PC-3 (cell line): ENCODE measurements at regions not wholly inside any gene's neighbourhood (a gene's known extent, or its start where the extent isn't known, plus 50 kb on each side); places are given as distances from the start of the nearest gene placed in this dataset.

Experiments
- ATAC-seq: fragments of 200-7000 bp; cut with Tn5 transposase; 2 replicates; pipeline ENCODE4 v1.9.1; 2020; ENCODE audit warnings: mild to moderate bottlenecking, moderate library complexity
- BruUV-seq: library from RNA; stranded (reverse); fragments of 400-500 nt; replicated peaks from 2 replicates; lab custom pipeline; 2021; lab: Mats Ljungman, UMichigan
- CTCF ChIA-PET: fragments of 300-600 bp; sonication (Branson Sonifier 250); formaldehyde crosslinking; loops from one replicate; lab custom pipeline; 2022; ENCODE audit warnings: antibody characterized with exemption; lab: Charles Lee
- POLR2A ChIA-PET: fragments of 300-600 bp; sonication (Branson Sonifier 250); formaldehyde crosslinking; loops from one replicate; lab custom pipeline; 2022; ENCODE audit warnings: antibody characterized with exemption; ENCODE audit not compliant: unreplicated experiment; lab: Charles Lee
- DNase-seq: peaks from one replicate; pipeline ENCODE4 v3.0.0-alpha.2; 2015
- H2AFZ ChIP-seq: fragments of 300-600 bp; sonication (generic); 2 replicates; pipeline ENCODE4 v1.6.0; 2016; ENCODE audit warnings: antibody characterized with exemption, low read length
- H3F3A ChIP-seq: fragments of 300-600 bp; sonication (generic); one replicate; pipeline ENCODE4 v1.6.0; 2017; ENCODE audit warnings: antibody characterized with exemption, low read length, control low read depth, mild to moderate bottlenecking; ENCODE audit not compliant: unreplicated experiment
- H3K27ac ChIP-seq: fragments of 300-600 bp; sonication (generic); 2 replicates; pipeline ENCODE4 v1.5.1; 2016; ENCODE audit warnings: mild to moderate bottlenecking, low read length
- H3K27me3 ChIP-seq: fragments of 300-600 bp; sonication (generic); 2 replicates; pipeline ENCODE4 v1.6.1; 2016; ENCODE audit warnings: low read length, mixed read lengths
- H3K36me3 ChIP-seq: fragments of 300-600 bp; sonication (generic); 2 replicates; pipeline ENCODE4 v1.6.1; 2016; ENCODE audit warnings: low read depth, mixed run types, low read length, mixed read lengths
- H3K4me1 ChIP-seq: fragments of 300-600 bp; sonication (generic); 2 replicates; pipeline ENCODE4 v1.5.1; 2016; ENCODE audit warnings: low read length; ENCODE audit not compliant: insufficient read depth
- H3K4me2 ChIP-seq: fragments of 300-600 bp; sonication (generic); 2 replicates; pipeline ENCODE4 v1.6.0; 2016; ENCODE audit warnings: low read length
- H3K4me3 ChIP-seq: fragments of 300-600 bp; sonication (generic); 2 replicates; pipeline ENCODE4 v1.5.1; 2016; ENCODE audit warnings: mild to moderate bottlenecking, low read length, mixed read lengths
- H3K79me2 ChIP-seq: fragments of 300-600 bp; sonication (generic); 2 replicates; pipeline ENCODE4 v1.6.1; 2017; ENCODE audit warnings: low read length, mixed read lengths
- H3K9ac ChIP-seq: fragments of 300-600 bp; sonication (generic); 2 replicates; pipeline ENCODE4 v1.6.0; 2016; ENCODE audit warnings: mild to moderate bottlenecking, low read length
- H3K9me2 ChIP-seq: fragments of 300-600 bp; sonication (generic); replicated peaks from 2 replicates; pipeline ENCODE4 v1.6.1; 2016; ENCODE audit warnings: mixed run types, low read length, mixed read lengths
- H3K9me3 ChIP-seq: fragments of 300-600 bp; sonication (generic); 2 replicates; pipeline ENCODE4 v1.6.1; 2016; ENCODE audit warnings: low read length, mixed read lengths
- H4K20me1 ChIP-seq: fragments of 300-600 bp; sonication (generic); 2 replicates; pipeline ENCODE4 v1.6.1; 2016; ENCODE audit warnings: low read length, mixed read lengths
- EZH2 ChIP-seq: fragments of 300-600 bp; sonication (generic); IDR thresholded peaks from one replicate; pipeline ENCODE4 v1.6.1; 2017; ENCODE audit warnings: antibody characterized with exemption, mild to moderate bottlenecking, low read length; ENCODE audit not compliant: unreplicated experiment
- EZH2phosphoT487 ChIP-seq: fragments of 300-600 bp; sonication (generic); IDR thresholded peaks from 2 replicates; pipeline ENCODE4 v1.6.1; 2018; ENCODE audit warnings: mild to moderate bottlenecking, antibody characterized with exemption, low read length, borderline replicate concordance
- intact Hi-C: fragments of 100-400 bp; cut with micrococcal nuclease; formaldehyde crosslinking; loops from 2 replicates; pipeline ENCODE4 v1.9.0; 2023
- TF ChIP-seq, protein P1 (sequence below): fragments of 300-600 bp; sonication (generic); conservative IDR thresholded peaks from 2 replicates; pipeline ENCODE4 v1.5.1; 2017; ENCODE audit warnings: antibody characterized with exemption, low read depth, mild to moderate bottlenecking, low read length

DNA sequence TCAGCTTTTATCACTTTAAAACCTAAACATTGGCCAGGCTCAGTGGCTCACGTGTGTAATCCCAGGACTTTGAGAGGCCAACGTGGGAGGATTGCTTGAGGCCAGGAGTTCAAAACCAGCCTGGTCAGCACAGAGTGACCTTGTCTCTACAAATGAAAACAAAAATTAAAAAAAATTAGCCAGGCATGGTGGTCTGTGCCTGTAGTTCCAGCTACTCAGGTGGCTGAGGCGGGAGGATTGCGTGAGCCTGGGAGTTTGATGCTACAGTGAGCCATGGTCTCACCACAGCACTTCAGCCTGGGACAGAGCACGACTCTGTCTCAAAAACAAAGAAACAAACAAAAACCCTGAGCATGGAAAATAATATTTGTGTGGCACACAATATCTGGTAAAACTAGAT is 143.5 kb upstream of the HNRNPU start:
- no peak overlapping the region for H3K4me2 ChIP-seq
- TF ChIP-seq EZH2phosphoT487 (no peak), EZH2 (no peak)
- TF ChIP-seq, protein P1, sequence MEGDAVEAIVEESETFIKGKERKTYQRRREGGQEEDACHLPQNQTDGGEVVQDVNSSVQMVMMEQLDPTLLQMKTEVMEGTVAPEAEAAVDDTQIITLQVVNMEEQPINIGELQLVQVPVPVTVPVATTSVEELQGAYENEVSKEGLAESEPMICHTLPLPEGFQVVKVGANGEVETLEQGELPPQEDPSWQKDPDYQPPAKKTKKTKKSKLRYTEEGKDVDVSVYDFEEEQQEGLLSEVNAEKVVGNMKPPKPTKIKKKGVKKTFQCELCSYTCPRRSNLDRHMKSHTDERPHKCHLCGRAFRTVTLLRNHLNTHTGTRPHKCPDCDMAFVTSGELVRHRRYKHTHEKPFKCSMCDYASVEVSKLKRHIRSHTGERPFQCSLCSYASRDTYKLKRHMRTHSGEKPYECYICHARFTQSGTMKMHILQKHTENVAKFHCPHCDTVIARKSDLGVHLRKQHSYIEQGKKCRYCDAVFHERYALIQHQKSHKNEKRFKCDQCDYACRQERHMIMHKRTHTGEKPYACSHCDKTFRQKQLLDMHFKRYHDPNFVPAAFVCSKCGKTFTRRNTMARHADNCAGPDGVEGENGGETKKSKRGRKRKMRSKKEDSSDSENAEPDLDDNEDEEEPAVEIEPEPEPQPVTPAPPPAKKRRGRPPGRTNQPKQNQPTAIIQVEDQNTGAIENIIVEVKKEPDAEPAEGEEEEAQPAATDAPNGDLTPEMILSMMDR, result no peak
- DNase-seq, result no peak
- no peaks in the 10 kb centered on the region for H3K9me3 ChIP-seq
- no peaks in the 10 kb centered on the region for H3F3A ChIP-seq
- no peak overlapping the region for H3K4me3 ChIP-seq
- no peaks in the 10 kb centered on the region for H4K20me1 ChIP-seq
- BruUV-seq, result no TSS peak
- H3K36me3 ChIP-seq, result no peaks in the 10 kb centered on the region
- H3K4me1 ChIP-seq, result no peaks in the 10 kb centered on the region
- no peaks in the 10 kb centered on the region for H3K27me3 ChIP-seq
- no peak overlapping the region for H3K27ac ChIP-seq
- H3K79me2 ChIP-seq, result no peaks in the 10 kb centered on the region
- CTCF ChIA-PET, result no interaction called here
- no peaks in the 10 kb centered on the region for H3K9me2 ChIP-seq
- POLR2A ChIA-PET, result no interaction called here
- intact Hi-C loops, result no loop called here
- no peak for ATAC-seq
- H2AFZ ChIP-seq, result no peak overlapping the region
- H3K9ac ChIP-seq, result no peak overlapping the region

DNA sequence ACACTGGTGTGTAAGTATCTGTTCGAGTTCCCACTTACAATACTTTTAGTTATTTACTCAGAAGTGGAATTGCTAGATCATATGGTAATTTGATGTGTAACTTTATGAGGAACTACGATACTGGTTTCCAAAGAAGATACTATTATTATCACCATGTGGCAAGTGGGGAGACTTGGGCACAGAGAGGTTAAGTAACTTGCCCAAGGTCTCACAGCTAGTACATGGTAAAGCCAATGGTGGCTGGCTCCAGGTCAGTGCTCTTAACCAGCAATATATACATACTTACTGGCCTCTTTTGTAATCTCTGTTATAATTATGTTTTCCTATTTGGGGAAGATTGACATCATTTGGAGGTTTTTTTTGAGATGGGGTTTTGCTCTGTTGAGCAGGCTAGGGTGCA is 138.9 kb upstream of the HNRNPU start:
- POLR2A ChIA-PET, result interaction anchor here (0.7 kb wide), 1 partner anchor 39 kb away, joined by 7 read pairs; no protein-coding TSS in a partner anchor
- CTCF ChIA-PET, result no interaction called here
- H3K27ac ChIP-seq, result no peak overlapping the region

DNA sequence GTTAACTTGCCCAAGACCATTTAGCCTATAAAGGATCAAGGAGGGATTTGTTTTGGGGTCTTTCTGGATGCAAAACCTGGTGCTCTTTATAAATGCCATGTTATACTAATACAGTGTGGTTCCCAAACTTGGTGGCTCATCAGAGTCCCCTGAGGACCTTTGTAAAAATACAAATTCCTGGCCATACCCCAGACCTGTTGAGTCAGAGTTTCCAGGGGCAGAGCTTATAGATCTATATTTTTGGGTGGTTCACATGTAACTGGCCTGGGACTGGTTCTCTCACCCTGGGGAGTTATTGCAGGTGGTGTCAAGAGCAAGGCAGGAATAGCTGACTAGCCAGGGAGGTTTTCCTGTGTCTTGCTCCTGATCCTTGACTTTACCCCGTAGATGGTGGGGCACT is 136.9 kb upstream of the HNRNPU start:
- no peaks in the 10 kb centered on the region for H3K9me3 ChIP-seq
- H3K27me3 ChIP-seq, result no peaks in the 10 kb centered on the region
- DNase-seq (peak; percentile 30), ATAC-seq (peak; percentile 35; the same call in 1 of the 2 replicates)
- H3K27ac ChIP-seq, result no peak overlapping the region
- H3K4me3 ChIP-seq, result no peak overlapping the region
- H3K4me2 ChIP-seq, result no peak overlapping the region
- H3K9ac ChIP-seq, result no peak overlapping the region
- ChIA-PET POLR2A (no interaction called here), CTCF (interaction anchor here (0.6 kb wide), 1 partner anchor 1090 kb away, joined by 3 read pairs; no protein-coding TSS in a partner anchor)
- no peaks in the 10 kb centered on the region for H3F3A ChIP-seq
- intact Hi-C loops, result no loop called here
- no peaks in the 10 kb centered on the region for H3K36me3 ChIP-seq
- H2AFZ ChIP-seq, result no peak overlapping the region
- H3K4me1 ChIP-seq, result no peaks in the 10 kb centered on the region
- BruUV-seq, result no TSS peak
- H3K79me2 ChIP-seq, result no peaks in the 10 kb centered on the region
- TF ChIP-seq EZH2 (no peak), EZH2phosphoT487 (no peak)
- TF ChIP-seq, protein P1, result no peak
- H3K9me2 ChIP-seq, result no peaks in the 10 kb centered on the region
- H4K20me1 ChIP-seq, result no peaks in the 10 kb centered on the region

More for the DNA sequence above, 138.9 kb upstream of the HNRNPU start:
- no peaks in the 10 kb centered on the region for H3K9me2 ChIP-seq
- no peak for DNase-seq
- intact Hi-C loops, result no loop called here
- no peak for TF ChIP-seq EZH2phosphoT487
- no peak for TF ChIP-seq EZH2
- TF ChIP-seq, protein P1, result no peak
- no TSS peak for BruUV-seq
- no peaks in the 10 kb centered on the region for H3K79me2 ChIP-seq
- no peaks in the 10 kb centered on the region for H3K36me3 ChIP-seq
- no peak overlapping the region for H2AFZ ChIP-seq
- H3F3A ChIP-seq, result no peaks in the 10 kb centered on the region
- no peaks in the 10 kb centered on the region for H3K27me3 ChIP-seq
- H4K20me1 ChIP-seq, result no peaks in the 10 kb centered on the region
- H3K9ac ChIP-seq, result no peak overlapping the region
- H3K4me1 ChIP-seq, result no peaks in the 10 kb centered on the region
- H3K9me3 ChIP-seq, result no peaks in the 10 kb centered on the region
- no peak for ATAC-seq
- H3K4me3 ChIP-seq, result no peak overlapping the region
- no peak overlapping the region for H3K4me2 ChIP-seq
